Breast epithelium (tissue), 3 donors: ENCODE measurements at regions not wholly inside any gene's neighbourhood (a gene's known extent, or its start where the extent isn't known, plus 50 kb on each side); places are given as distances from the start of the nearest gene placed in this dataset.

Source experiments
- POLR2A ChIP-seq: fragments of 450-650 bp; IDR thresholded peaks from one replicate; pipeline ENCODE4 v1.6.1; 2016; ENCODE audit warnings: antibody characterized with exemption, mild to moderate bottlenecking, moderate library complexity
- POLR2AphosphoS5 ChIP-seq, 3 donors: sonication (generic); formaldehyde crosslinking; IDR thresholded peaks; one replicate each; pipeline ENCODE4 v1.6.1; 2017; ENCODE audit warnings: antibody characterized with exemption in 3 of 3
- TF ChIP-seq, protein P1 (sequence below), 3 donors: fragments of 450-650 bp; IDR thresholded peaks; one replicate each; pipeline ENCODE4 v1.5.1; 2016 to 2017; ENCODE audit warnings: antibody characterized with exemption in 3 of 3, mild to moderate bottlenecking in 3 of 3, moderate library complexity in 3 of 3

DNA sequence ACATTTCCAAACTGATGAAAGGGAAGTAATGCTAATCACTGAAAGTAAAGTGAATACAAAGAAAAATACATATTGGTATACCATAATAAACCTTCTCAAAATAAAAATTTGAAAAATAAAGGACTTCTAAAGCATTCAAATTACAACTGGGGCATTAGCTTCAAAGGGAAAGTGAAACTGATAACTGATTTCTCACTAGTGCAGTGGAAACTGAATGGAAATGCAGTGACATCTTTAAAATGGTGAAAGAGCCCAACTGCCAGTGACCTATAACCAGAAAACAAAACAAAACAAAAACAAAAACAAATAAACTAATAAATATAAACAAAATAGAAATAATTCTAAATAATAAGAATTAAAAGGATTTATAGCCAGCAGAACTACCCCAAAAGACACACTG lies 297.5 kb upstream of the GRIN3A start:
- TF ChIP-seq, protein P1, sequence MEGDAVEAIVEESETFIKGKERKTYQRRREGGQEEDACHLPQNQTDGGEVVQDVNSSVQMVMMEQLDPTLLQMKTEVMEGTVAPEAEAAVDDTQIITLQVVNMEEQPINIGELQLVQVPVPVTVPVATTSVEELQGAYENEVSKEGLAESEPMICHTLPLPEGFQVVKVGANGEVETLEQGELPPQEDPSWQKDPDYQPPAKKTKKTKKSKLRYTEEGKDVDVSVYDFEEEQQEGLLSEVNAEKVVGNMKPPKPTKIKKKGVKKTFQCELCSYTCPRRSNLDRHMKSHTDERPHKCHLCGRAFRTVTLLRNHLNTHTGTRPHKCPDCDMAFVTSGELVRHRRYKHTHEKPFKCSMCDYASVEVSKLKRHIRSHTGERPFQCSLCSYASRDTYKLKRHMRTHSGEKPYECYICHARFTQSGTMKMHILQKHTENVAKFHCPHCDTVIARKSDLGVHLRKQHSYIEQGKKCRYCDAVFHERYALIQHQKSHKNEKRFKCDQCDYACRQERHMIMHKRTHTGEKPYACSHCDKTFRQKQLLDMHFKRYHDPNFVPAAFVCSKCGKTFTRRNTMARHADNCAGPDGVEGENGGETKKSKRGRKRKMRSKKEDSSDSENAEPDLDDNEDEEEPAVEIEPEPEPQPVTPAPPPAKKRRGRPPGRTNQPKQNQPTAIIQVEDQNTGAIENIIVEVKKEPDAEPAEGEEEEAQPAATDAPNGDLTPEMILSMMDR (IDR thresholded peaks at IDR 0.05) = no peak
- TF ChIP-seq POLR2AphosphoS5 (IDR thresholded peaks at IDR 0.05) (no peak), POLR2A (no peak)
